Activated CD4-positive, alpha-beta T cell treated with anti-CD3 and anti-CD28 coated beads, Interleukin-2, amount 10 ng/mL, durations not matched to agents 24 days and 14 days (primary cell): ENCODE measurements at regions not wholly inside any gene's neighbourhood (a gene's known extent, or its start where the extent isn't known, plus 50 kb on each side); places are given as distances from the start of the nearest gene placed in this dataset.
"Not testable (repeated sequence)": the region's sequence is repeated elsewhere in the genome, so short reads cannot be mapped to it uniquely, and the experiment has no call there.

Experiments
- DNase-seq: peaks from one replicate; pipeline ENCODE4 v3.0.0; 2022
- H3K27ac Mint-ChIP-seq: one replicate; pipeline ENCODE4 v1.8.0; 2022; ENCODE audit warnings: mild to moderate bottlenecking, mixed read lengths
- H3K27me3 Mint-ChIP-seq: one replicate; pipeline ENCODE4 v1.8.0; 2022; ENCODE audit warnings: mixed read lengths
- H3K36me3 Mint-ChIP-seq: one replicate; pipeline ENCODE4 v1.8.0; 2022; ENCODE audit warnings: low read depth, mild to moderate bottlenecking, mixed read lengths
- H3K4me1 Mint-ChIP-seq: one replicate; pipeline ENCODE4 v1.8.0; 2021; ENCODE audit warnings: mixed read lengths
- H3K4me3 Mint-ChIP-seq: one replicate; pipeline ENCODE4 v1.8.0; 2022; ENCODE audit warnings: mild to moderate bottlenecking, moderate library complexity, mixed read lengths
- H3K9me3 Mint-ChIP-seq: one replicate; pipeline ENCODE4 v1.8.0; 2021; ENCODE audit warnings: mixed read lengths
- intact Hi-C: fragments of 100-400 bp; cut with micrococcal nuclease; formaldehyde crosslinking; loops from one replicate; pipeline ENCODE4 v1.15.1; 2023

DNA sequence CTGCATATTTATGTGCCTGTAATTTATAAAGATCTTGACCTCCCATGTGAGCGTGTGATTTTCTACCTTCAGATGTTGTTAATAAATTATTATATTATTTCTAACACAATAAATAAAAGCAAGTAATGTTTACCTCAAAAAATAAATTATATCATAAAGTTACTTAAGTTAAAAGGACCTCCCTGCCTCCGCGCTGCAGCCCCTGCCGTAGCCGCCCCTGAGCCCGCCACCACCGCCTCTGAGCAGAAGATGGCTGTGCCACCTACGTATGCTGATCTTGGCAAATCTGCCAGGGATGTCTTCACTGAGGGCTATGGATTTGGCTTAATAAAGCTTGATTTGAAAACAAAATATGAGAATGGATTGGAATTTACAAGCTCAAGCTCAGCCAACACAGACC is 119.6 kb upstream of the BRWD3 start:
- no peak for DNase-seq
- no peaks in the 10 kb centered on the region for H3K27me3 Mint-ChIP-seq
- intact Hi-C loops, result no loop called here
- H3K9me3 Mint-ChIP-seq, result peaks cover 7% of the 10 kb centered on the region
- no peak overlapping the region for H3K27ac Mint-ChIP-seq
- H3K36me3 Mint-ChIP-seq, result no peaks in the 10 kb centered on the region
- H3K4me3 Mint-ChIP-seq, result no peak overlapping the region
- no peaks in the 10 kb centered on the region for H3K4me1 Mint-ChIP-seq

DNA sequence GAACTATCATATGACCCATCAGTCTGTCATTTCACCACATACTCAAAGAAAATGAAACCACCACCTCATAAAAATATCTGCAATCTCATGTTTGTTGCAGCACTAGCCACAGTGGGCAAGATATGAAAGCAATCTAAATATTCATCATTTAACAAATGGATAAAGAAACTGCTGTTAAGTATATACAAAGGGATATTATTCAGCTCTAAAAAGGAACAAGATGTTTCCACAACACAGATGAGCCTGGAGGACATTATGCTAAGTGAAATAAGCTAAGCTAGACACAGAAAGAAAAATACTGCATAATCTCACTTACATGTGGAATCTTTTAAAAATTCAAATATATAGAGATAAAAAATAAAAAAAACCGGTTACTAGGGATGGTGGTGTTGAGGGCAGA is 108.2 kb upstream of the BRWD3 start:
- intact Hi-C loops, result no loop called here
- Mint-ChIP-seq H3K27me3 (no peaks in the 10 kb centered on the region), H3K4me3 (no peak overlapping the region), H3K9me3 (no peaks in the 10 kb centered on the region), H3K36me3 (no peaks in the 10 kb centered on the region), H3K27ac (no peak overlapping the region), H3K4me1 (no peaks in the 10 kb centered on the region)
- no peak for DNase-seq

DNA sequence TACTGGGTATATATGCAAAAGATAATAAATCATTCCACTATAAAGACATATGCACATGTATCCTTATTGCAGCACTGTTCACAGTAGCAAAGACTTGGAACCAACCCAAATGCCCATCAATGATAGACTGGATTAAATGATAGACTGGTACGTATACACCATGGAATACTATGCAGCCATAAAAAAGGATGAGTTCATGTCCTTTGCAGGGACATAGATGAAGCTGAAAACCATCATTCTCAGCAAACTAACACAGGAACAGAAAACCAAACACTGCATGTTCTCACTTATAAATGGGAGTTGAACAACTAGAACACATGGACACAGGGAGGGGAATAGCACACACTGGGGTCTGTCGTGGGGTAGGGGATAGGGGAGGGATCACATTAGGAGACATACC is 102.7 kb upstream of the BRWD3 start:
- not testable (repeated sequence) for H3K27me3 Mint-ChIP-seq, H3K27ac Mint-ChIP-seq, H3K9me3 Mint-ChIP-seq

DNA sequence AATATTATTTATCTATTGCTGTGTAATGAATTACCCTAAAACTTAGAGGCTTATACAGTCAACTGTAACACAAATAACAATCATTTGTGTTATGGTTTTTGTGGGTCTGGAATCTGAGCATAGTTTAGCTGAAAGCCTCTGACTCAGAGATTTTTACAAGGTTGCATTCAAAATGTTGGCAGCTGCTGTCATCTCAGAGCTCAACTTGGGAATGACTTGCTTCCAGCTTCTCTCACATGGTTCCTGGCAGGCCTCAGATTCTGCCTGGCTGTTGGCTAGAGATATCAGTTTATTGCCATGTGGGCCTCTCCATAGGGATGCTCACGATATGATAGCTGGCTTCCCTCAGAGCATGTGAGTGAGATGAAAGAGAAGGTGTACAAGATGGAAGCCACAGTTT is 70.2 kb upstream of the BRWD3 start:
- H3K4me3 Mint-ChIP-seq, result no peak overlapping the region
- H3K9me3 Mint-ChIP-seq, result no peaks in the 10 kb centered on the region
- no peaks in the 10 kb centered on the region for H3K27me3 Mint-ChIP-seq
- DNase-seq, result no peak
- H3K4me1 Mint-ChIP-seq, result no peaks in the 10 kb centered on the region
- intact Hi-C loops, result loop anchor here (5.0 kb wide), 1 partner anchor 497 kb away; no protein-coding TSS in a partner anchor
- no peaks in the 10 kb centered on the region for H3K36me3 Mint-ChIP-seq
- H3K27ac Mint-ChIP-seq, result no peak overlapping the region

More for the DNA sequence above, 102.7 kb upstream of the BRWD3 start:
- DNase-seq, intact Hi-C loops, H3K4me1 Mint-ChIP-seq, H3K36me3 Mint-ChIP-seq, H3K4me3 Mint-ChIP-seq: not testable (repeated sequence)

DNA sequence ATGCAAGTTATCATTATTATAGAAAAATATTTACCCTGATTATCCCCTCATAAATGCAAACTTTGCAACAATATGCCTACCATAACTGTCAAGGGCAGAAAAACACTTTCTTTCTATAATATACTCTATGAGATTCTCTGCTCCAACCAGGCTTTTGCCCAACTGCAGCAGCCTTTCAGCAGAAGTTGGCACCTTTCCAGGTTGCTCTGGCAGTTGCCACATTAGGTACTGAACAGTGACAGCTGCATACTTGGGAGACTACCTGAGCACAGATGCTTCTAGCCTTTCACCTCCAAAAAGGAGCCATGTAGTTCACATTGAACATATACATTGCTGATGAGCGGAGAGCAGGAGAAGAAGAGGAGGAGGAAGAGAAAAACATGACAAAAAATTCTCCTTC is 69.5 kb upstream of the BRWD3 start:
- intact Hi-C loops, result loop anchor here (5.0 kb wide), 1 partner anchor 498 kb away; no protein-coding TSS in a partner anchor
- H3K4me1 Mint-ChIP-seq, result no peaks in the 10 kb centered on the region
- no peak for DNase-seq
- no peak overlapping the region for H3K27ac Mint-ChIP-seq
- no peaks in the 10 kb centered on the region for H3K27me3 Mint-ChIP-seq
- no peaks in the 10 kb centered on the region for H3K9me3 Mint-ChIP-seq
- H3K4me3 Mint-ChIP-seq, result no peak overlapping the region
- H3K36me3 Mint-ChIP-seq, result no peaks in the 10 kb centered on the region

DNA sequence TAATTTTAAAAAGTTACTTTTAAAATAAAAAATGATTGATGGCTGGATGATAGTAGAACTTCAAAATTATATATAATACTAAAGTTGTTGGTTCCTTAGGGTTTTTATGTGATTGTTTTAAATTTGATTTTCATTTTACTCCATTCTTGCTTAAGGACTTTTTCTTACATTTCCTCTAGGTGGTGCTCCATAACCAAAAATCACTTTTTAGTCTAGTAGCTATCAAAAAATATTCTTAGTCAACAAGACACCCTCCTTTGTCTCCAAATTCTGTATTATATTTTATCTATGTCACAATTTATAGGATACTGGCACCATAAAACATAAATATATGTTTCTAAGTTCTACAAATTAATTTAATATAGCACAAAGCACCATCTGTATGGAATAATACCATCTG is 67.2 kb upstream of the BRWD3 start:
- Mint-ChIP-seq H3K36me3 (no peaks in the 10 kb centered on the region), H3K27ac (no peak overlapping the region), H3K4me3 (no peak overlapping the region), H3K9me3 (no peaks in the 10 kb centered on the region), H3K4me1 (no peaks in the 10 kb centered on the region), H3K27me3 (no peaks in the 10 kb centered on the region)
- DNase-seq, result no peak
- intact Hi-C loops, result loop anchor here (2.0 to 5.0 kb wide), 2 partner anchors 244 to 500 kb away; no protein-coding TSS in a partner anchor
